ENCODE measurements at regions not wholly inside any gene's neighbourhood (a gene's known extent, or its start where the extent isn't known, plus 50 kb on each side); places are given as distances from the start of the nearest gene placed in this dataset.

DNA sequence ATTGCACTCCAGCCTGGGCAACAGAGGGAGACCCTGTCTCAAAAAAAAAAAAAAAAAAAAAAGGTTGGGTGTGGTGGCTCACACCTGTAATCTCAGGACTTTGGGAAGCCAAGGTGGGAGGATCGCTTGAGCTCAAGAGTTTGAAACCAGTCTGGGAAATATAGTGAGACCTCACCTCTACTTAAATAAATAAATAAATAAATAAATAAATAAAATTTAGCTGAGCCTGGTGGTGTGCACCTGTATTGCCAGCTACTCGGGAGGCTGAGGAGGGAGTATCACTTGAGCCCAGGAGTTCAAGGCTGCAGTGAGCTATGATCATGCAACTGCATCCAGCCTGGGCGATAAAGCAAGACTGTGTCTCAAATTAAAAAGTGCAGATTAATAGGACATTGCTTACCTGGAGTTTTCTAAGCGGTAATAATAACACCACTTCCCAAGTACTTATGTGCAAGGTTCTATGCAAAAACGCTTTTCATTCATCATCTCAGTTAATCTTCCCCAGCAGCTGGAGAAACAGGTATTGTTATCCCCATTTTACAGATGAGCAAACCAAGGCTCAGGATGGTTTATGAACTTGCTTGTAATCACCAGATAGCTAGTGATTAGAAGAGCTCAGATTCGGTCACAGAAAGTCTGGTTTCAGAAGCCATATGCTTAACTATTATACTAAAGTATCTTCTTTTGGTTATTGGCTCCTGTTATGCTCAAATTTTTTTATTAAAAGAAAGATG lies 196.5 kb upstream of the MKLN1 start:
- H3K4me3 ChIP-seq (ENCODE audit: low read length in 2 of 2): no peak overlapping the region
- no peak overlapping the region for H3K27ac ChIP-seq (ENCODE audit: low read length)
- H3K36me3 ChIP-seq (ENCODE audit: control insufficient read depth in 2 of 2, insufficient read depth in 2 of 2, low read length in 2 of 2): no peaks in the 10 kb centered on the region
- no peaks in the 10 kb centered on the region for H3K9me3 ChIP-seq (ENCODE audit: control insufficient read depth in 2 of 2, low read length in 2 of 2)
- no peaks in the 10 kb centered on the region for H3K4me1 ChIP-seq (ENCODE audit: control insufficient read depth, insufficient read depth, low read length)
- no peak overlapping the region for H3K9ac ChIP-seq (ENCODE audit: low read length in 2 of 2)
- no peaks in the 10 kb centered on the region for H3K27me3 ChIP-seq (ENCODE audit: control insufficient read depth in 1 of 2, insufficient read depth in 2 of 2, low read length in 2 of 2)

DNA sequence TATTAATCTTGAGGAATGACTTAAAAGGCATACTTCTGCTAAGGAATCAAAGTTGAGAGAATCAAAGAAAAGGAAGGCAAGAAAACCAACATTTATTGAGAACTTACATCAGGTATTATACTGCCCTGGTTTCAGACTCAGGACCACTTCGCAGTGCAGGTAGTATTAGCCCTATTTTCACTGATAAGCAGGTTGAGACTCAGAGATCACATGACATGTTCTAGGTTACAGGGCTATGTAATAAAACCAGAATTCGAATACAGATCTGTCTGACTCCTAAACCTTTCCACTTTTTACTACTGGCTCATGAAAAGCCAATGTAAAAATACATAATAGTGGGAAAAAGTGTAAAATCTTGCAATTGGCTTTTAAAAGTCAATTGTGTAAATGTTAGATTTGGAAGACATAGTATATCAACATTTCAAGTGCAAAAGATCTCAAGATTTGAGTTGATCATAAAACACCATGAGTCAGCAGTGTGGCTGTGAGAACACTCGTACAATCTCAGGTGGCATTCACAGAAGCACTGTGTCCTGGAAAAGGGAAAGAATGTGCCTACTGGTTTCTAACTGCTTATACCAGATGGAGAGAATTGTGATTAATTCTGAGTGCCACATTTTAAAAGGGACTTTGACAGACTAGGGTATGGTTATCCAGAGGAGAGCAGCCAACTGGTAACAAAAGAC lies 195.8 kb upstream of the MKLN1 start:
- Histone ChIP-seq H3K9ac (ENCODE audit: low read length in 2 of 2) (no peak overlapping the region), H3K27ac (ENCODE audit: low read length) (no peak overlapping the region), H3K4me3 (ENCODE audit: low read length in 2 of 2) (no peak overlapping the region), H3K27me3 (ENCODE audit: control insufficient read depth in 1 of 2, insufficient read depth in 2 of 2, low read length in 2 of 2) (no peaks in the 10 kb centered on the region), H3K4me1 (ENCODE audit: control insufficient read depth, insufficient read depth, low read length) (no peaks in the 10 kb centered on the region), H3K9me3 (ENCODE audit: control insufficient read depth in 2 of 2, low read length in 2 of 2) (no peaks in the 10 kb centered on the region), H3K36me3 (ENCODE audit: control insufficient read depth in 2 of 2, insufficient read depth in 2 of 2, low read length in 2 of 2) (no peaks in the 10 kb centered on the region)

DNA sequence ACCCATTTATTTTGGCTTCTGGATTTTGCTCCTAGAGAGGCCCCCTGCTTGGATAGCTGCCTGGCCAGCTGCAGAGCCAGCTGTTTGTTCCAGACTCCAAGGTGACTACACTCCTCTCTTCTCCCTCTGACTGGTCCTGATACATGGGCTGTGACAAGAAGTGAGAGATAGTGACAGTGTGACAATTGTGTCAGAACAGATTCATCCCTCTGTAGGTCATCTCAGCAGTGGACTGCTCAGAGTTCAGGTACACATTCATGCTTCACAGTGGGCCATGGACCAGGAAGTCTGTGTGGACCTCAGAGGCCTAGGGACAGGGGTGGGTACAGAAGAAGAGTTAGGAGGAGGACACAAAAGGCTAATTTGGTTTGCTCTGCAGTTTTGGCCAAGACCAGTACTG lies 188.2 kb upstream of the MKLN1 start:
- H3K9me3 ChIP-seq (ENCODE audit: control insufficient read depth in 2 of 2, low read length in 2 of 2): no peaks in the 10 kb centered on the region
- H3K4me1 ChIP-seq (ENCODE audit: control insufficient read depth, insufficient read depth, low read length): no peaks in the 10 kb centered on the region
- no peak overlapping the region for H3K4me3 ChIP-seq (ENCODE audit: low read length in 2 of 2)
- no peaks in the 10 kb centered on the region for H3K27me3 ChIP-seq (ENCODE audit: control insufficient read depth in 1 of 2, insufficient read depth in 2 of 2, low read length in 2 of 2)
- no peaks in the 10 kb centered on the region for H3K36me3 ChIP-seq (ENCODE audit: control insufficient read depth in 2 of 2, insufficient read depth in 2 of 2, low read length in 2 of 2)
- H3K9ac ChIP-seq (ENCODE audit: low read length in 2 of 2): no peak overlapping the region
- no peak overlapping the region for H3K27ac ChIP-seq (ENCODE audit: low read length)

DNA sequence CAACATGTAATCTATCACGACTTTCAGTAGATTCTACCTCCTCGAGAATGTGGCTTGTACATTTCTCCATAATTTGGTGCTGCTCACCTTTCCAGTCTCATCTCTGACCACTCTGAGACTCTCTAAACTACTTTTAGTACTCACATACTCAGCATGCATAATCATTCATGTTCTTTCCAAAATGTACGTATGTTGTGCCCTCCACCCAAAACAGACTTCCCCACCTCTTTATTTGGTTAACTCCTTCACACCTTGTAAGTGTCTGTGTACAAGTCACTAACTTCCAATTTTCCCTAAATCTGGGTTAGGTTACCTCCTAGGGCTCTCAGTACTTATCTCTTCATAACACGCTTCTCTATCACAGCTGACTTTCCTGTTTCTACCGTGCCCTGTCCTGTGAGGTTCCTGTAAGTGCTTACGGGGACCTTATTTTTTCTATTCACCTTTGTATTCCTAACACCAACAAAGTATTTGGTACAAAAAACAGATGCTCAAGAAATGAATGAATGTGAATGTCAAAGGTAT lies 186.2 kb upstream of the MKLN1 start:
- no peak overlapping the region for H3K4me3 ChIP-seq (ENCODE audit: low read length in 2 of 2)

DNA sequence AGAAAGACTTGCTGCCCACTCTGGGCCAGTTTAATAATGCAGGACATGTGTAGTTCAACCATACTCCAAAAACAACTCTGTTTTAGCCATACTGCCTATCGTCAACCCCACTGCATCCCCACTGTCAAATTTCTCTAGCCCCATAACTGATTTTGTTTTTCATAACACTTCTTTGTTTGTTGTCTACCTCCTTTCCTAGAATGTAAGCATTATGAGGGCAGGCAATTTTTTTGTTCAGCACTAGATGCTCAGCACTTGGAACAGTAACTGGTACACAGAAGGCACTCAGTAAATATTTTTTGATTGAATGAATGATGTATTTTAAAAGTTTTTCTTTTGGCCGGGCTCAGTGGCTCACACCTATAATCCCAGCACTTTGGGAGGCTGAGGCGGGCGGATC lies 183.8 kb upstream of the MKLN1 start:
- H3K27me3 ChIP-seq (ENCODE audit: control insufficient read depth in 1 of 2, insufficient read depth in 2 of 2, low read length in 2 of 2): no peaks in the 10 kb centered on the region
- no peaks in the 10 kb centered on the region for H3K4me1 ChIP-seq (ENCODE audit: control insufficient read depth, insufficient read depth, low read length)
- no peak overlapping the region for H3K9ac ChIP-seq (ENCODE audit: low read length in 2 of 2)
- H3K27ac ChIP-seq (ENCODE audit: low read length): no peak overlapping the region
- no peak overlapping the region for H3K4me3 ChIP-seq (ENCODE audit: low read length in 2 of 2)
- no peaks in the 10 kb centered on the region for H3K36me3 ChIP-seq (ENCODE audit: control insufficient read depth in 2 of 2, insufficient read depth in 2 of 2, low read length in 2 of 2)
- no peaks in the 10 kb centered on the region for H3K9me3 ChIP-seq (ENCODE audit: control insufficient read depth in 2 of 2, low read length in 2 of 2)

More for the DNA sequence above, 186.2 kb upstream of the MKLN1 start:
- H3K4me1 ChIP-seq (ENCODE audit: control insufficient read depth, insufficient read depth, low read length): no peaks in the 10 kb centered on the region
- no peak overlapping the region for H3K27ac ChIP-seq (ENCODE audit: low read length)
- H3K9ac ChIP-seq (ENCODE audit: low read length in 2 of 2): no peak overlapping the region
- H3K9me3 ChIP-seq (ENCODE audit: control insufficient read depth in 2 of 2, low read length in 2 of 2): no peaks in the 10 kb centered on the region
- no peaks in the 10 kb centered on the region for H3K27me3 ChIP-seq (ENCODE audit: control insufficient read depth in 1 of 2, insufficient read depth in 2 of 2, low read length in 2 of 2)
- H3K36me3 ChIP-seq (ENCODE audit: control insufficient read depth in 2 of 2, insufficient read depth in 2 of 2, low read length in 2 of 2): no peaks in the 10 kb centered on the region

DNA sequence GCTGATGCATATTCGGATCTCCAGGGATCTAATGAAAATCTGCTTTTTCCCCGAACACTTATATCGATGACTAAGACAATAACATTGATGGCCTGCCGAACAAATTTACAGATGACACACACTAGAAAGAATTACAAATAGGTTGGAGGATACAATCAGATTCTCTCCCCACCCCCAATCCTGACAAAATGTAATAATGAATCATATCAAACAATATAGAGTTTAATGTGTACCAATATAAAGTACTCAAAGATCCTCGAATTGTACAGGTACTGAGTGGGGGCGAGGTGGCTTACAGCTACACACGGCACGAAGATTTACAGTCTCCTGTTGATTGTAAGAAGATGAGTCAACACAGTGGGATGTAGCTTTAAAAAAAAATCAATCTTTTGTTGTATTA lies 182.7 kb upstream of the MKLN1 start:
- Histone ChIP-seq H3K27ac (ENCODE audit: low read length) (no peak overlapping the region), H3K9me3 (ENCODE audit: control insufficient read depth in 2 of 2, low read length in 2 of 2) (no peaks in the 10 kb centered on the region), H3K36me3 (ENCODE audit: control insufficient read depth in 2 of 2, insufficient read depth in 2 of 2, low read length in 2 of 2) (no peaks in the 10 kb centered on the region), H3K27me3 (ENCODE audit: control insufficient read depth in 1 of 2, insufficient read depth in 2 of 2, low read length in 2 of 2) (no peaks in the 10 kb centered on the region), H3K4me3 (ENCODE audit: low read length in 2 of 2) (no peak overlapping the region), H3K4me1 (ENCODE audit: control insufficient read depth, insufficient read depth, low read length) (no peaks in the 10 kb centered on the region), H3K9ac (ENCODE audit: low read length in 2 of 2) (no peak overlapping the region)

DNA sequence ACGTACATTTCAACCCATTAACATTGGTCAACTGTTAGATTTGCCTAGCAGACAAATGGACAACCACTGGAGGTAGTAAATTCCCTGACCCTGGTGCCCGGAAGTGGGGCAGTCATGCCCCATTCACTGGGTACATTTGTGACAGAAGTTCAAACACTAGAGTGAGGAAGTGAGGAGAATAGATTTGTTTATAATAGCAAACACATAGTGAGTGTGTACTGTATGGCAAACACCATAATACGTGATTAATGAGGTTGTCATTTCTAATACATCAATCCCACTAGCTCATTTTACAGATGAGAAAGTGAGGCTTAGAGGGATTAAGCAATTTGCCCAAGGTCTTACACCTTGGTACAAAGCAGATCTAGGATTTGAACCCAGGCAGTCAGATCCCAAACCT lies 181.9 kb upstream of the MKLN1 start:
- H3K36me3 ChIP-seq (ENCODE audit: control insufficient read depth in 2 of 2, insufficient read depth in 2 of 2, low read length in 2 of 2): no peaks in the 10 kb centered on the region
- no peak overlapping the region for H3K9ac ChIP-seq (ENCODE audit: low read length in 2 of 2)
- H3K4me1 ChIP-seq (ENCODE audit: control insufficient read depth, insufficient read depth, low read length): no peaks in the 10 kb centered on the region
- H3K4me3 ChIP-seq (ENCODE audit: low read length in 2 of 2): no peak overlapping the region
- no peak overlapping the region for H3K27ac ChIP-seq (ENCODE audit: low read length)
- H3K9me3 ChIP-seq (ENCODE audit: control insufficient read depth in 2 of 2, low read length in 2 of 2): no peaks in the 10 kb centered on the region
- H3K27me3 ChIP-seq (ENCODE audit: control insufficient read depth in 1 of 2, insufficient read depth in 2 of 2, low read length in 2 of 2): no peaks in the 10 kb centered on the region

DNA sequence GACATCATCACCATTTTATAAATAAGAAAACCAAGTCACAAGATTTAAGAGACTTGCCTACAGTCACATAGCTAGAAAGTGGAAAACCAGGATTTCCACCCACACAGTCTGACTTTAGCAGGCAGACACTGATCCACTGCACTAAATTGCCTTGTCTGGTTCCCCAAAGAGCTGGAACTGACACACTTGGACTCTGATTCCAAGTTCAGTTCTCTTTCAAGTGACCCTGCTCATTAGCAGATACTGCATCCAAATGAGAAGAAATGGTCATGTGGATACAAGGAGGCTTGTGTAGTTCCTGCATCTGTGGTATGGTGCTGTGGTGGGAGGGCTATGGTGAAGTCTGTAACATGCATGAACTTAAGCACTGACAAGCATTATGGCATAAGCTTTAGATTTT lies 180.1 kb upstream of the MKLN1 start:
- H3K4me3 ChIP-seq (ENCODE audit: low read length in 2 of 2): no peak overlapping the region
- no peaks in the 10 kb centered on the region for H3K27me3 ChIP-seq (ENCODE audit: control insufficient read depth in 1 of 2, insufficient read depth in 2 of 2, low read length in 2 of 2)
- H3K27ac ChIP-seq (ENCODE audit: low read length): no peak overlapping the region
- H3K36me3 ChIP-seq (ENCODE audit: control insufficient read depth in 2 of 2, insufficient read depth in 2 of 2, low read length in 2 of 2): no peaks in the 10 kb centered on the region
- H3K9ac ChIP-seq (ENCODE audit: low read length in 2 of 2): no peak overlapping the region
- no peaks in the 10 kb centered on the region for H3K4me1 ChIP-seq (ENCODE audit: control insufficient read depth, insufficient read depth, low read length)
- no peaks in the 10 kb centered on the region for H3K9me3 ChIP-seq (ENCODE audit: control insufficient read depth in 2 of 2, low read length in 2 of 2)

DNA sequence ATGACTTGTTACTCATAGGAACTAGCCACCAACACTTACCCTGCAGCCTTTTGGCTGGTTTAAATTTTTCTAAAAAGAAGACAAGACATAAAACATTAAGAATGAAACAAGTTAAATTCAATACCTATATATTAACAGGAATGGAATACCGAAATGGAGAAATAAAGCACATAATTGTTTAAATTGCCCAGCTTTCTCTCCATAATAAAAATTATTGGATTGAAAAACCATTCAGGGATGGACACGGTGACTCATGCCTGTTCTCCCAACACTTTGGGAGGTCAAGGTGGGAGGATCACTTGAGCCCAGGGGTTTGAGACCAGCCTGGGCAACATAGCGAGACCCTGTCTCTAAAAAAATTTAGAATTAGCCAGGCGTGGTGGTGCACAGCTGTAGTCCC lies 179.4 kb upstream of the MKLN1 start:
- no peaks in the 10 kb centered on the region for H3K36me3 ChIP-seq (ENCODE audit: control insufficient read depth in 2 of 2, insufficient read depth in 2 of 2, low read length in 2 of 2)
- H3K4me3 ChIP-seq (ENCODE audit: low read length in 2 of 2): no peak overlapping the region
- no peaks in the 10 kb centered on the region for H3K4me1 ChIP-seq (ENCODE audit: control insufficient read depth, insufficient read depth, low read length)
- H3K9ac ChIP-seq (ENCODE audit: low read length in 2 of 2): no peak overlapping the region
- no peaks in the 10 kb centered on the region for H3K9me3 ChIP-seq (ENCODE audit: control insufficient read depth in 2 of 2, low read length in 2 of 2)
- H3K27ac ChIP-seq (ENCODE audit: low read length): no peak overlapping the region
- H3K27me3 ChIP-seq (ENCODE audit: control insufficient read depth in 1 of 2, insufficient read depth in 2 of 2, low read length in 2 of 2): no peaks in the 10 kb centered on the region

DNA sequence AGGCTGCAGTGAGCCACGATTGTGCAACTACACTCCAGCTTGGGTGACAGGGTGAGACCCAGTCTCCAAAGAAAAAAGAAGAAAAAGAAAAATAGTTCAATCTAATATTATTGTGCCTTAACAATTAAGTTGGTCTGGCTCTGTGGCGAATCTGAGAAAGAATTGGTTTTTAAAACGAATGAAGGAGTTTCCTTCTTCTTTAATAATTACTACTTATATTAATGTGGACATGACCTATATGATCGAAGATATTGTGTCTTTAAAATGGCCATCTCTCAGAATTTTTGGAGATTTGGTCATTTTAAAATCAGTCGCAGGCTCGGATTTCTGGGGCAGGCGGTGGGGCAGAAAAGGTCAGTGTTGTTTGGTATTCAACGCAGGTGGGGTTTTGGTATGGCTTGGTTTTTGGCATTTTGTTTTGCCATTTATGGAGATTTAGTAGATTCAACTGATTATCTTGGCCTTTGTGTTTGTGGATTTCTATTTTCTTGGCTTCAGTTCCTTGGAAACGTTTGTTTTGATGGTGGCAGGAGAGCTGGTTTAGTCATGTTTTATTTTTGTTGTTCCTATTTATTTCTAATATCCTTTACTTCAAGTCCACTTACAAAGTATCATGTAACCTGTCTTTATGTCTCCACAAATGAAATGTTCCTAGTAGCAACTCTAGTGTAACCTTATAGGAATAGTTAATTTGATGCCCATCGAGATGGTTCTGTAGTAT lies 178.8 kb upstream of the MKLN1 start:
- Histone ChIP-seq H3K4me3 (ENCODE audit: low read length in 2 of 2) (no peak overlapping the region), H3K9me3 (ENCODE audit: control insufficient read depth in 2 of 2, low read length in 2 of 2) (no peaks in the 10 kb centered on the region), H3K27me3 (ENCODE audit: control insufficient read depth in 1 of 2, insufficient read depth in 2 of 2, low read length in 2 of 2) (no peaks in the 10 kb centered on the region), H3K27ac (ENCODE audit: low read length) (no peak overlapping the region), H3K9ac (ENCODE audit: low read length in 2 of 2) (no peak overlapping the region), H3K4me1 (ENCODE audit: control insufficient read depth, insufficient read depth, low read length) (no peaks in the 10 kb centered on the region), H3K36me3 (ENCODE audit: control insufficient read depth in 2 of 2, insufficient read depth in 2 of 2, low read length in 2 of 2) (no peaks in the 10 kb centered on the region)

DNA sequence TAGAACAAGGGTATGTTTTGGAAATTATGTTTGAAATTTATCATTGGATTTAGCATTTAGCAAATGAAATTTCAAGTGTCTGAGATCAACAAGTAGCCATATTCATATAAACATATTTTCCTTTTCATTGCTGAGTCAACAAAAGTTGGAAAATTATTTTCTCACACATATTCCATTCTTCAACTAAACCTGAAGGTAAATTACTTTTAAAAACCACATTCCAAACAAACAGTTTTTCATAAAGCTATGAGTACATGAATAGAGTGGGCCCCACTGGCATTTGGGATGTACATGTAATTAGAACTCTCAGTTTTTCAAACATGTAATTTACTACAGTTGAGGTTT lies 178.3 kb upstream of the MKLN1 start:
- H3K4me1 ChIP-seq (ENCODE audit: control insufficient read depth, insufficient read depth, low read length): no peaks in the 10 kb centered on the region
- H3K9ac ChIP-seq (ENCODE audit: low read length in 2 of 2): no peak overlapping the region
- H3K27ac ChIP-seq (ENCODE audit: low read length): no peak overlapping the region
- H3K27me3 ChIP-seq (ENCODE audit: control insufficient read depth in 1 of 2, insufficient read depth in 2 of 2, low read length in 2 of 2): no peaks in the 10 kb centered on the region
- H3K36me3 ChIP-seq (ENCODE audit: control insufficient read depth in 2 of 2, insufficient read depth in 2 of 2, low read length in 2 of 2): no peaks in the 10 kb centered on the region
- H3K4me3 ChIP-seq (ENCODE audit: low read length in 2 of 2): no peak overlapping the region
- no peaks in the 10 kb centered on the region for H3K9me3 ChIP-seq (ENCODE audit: control insufficient read depth in 2 of 2, low read length in 2 of 2)

Data from stomach smooth muscle (tissue), 2 donors.